Heart left ventricle (tissue), 16 donors: ENCODE measurements at regions not wholly inside any gene's neighbourhood (a gene's known extent, or its start where the extent isn't known, plus 50 kb on each side); places are given as distances from the start of the nearest gene placed in this dataset.

Experiments
- ATAC-seq, 4 donors: fragments of 200-7000 bp; cut with Tn5 transposase; one replicate each; pipeline ENCODE4 v1.9.1; 2020 to 2022; ENCODE audit warnings: moderate library complexity in 4 of 4, mild to moderate bottlenecking in 3 of 4, moderate number of reproducible peaks in 1 of 4
- DNase-seq, 5 donors: peaks; one replicate each; pipeline ENCODE4 v3.0.0-alpha.2; 2020
- H3K27ac ChIP-seq, 12 donors: fragments of 200-600 bp; sonication (generic) in 4 of 12; one replicate each; pipeline versions ENCODE4 v1.5.0 to v1.8.0; 2016 to 2022; ENCODE audit warnings: mild to moderate bottlenecking in 2 of 12
- H3K27me3 ChIP-seq, 9 donors: fragments of 200-600 bp; sonication (generic) in 2 of 9; one replicate each; pipeline versions ENCODE4 v1.5.1 to v1.8.0; 2016 to 2022; ENCODE audit warnings: mild to moderate bottlenecking in 3 of 9
- H3K36me3 ChIP-seq, 9 donors: fragments of 200-600 bp; sonication (generic) in 2 of 9; one replicate each; pipeline versions ENCODE4 v1.5.0 to v1.8.0; 2018 to 2022; ENCODE audit warnings: mild to moderate bottlenecking in 2 of 9
- H3K4me1 ChIP-seq, 12 donors: fragments of 200-600 bp; sonication (generic) in 4 of 12; one replicate each; pipeline versions ENCODE4 v1.5.0 to v1.8.0; 2016 to 2022; ENCODE audit warnings: mild to moderate bottlenecking in 3 of 12
- H3K4me3 ChIP-seq, 12 donors: fragments of 200-600 bp; sonication (generic) in 4 of 12; one replicate each; pipeline versions ENCODE4 v1.5.0 to v1.8.0; 2017 to 2022; ENCODE audit warnings: mild to moderate bottlenecking in 9 of 12, moderate library complexity in 4 of 12
- H3K9me3 ChIP-seq, 12 donors: fragments of 200-600 bp; sonication (generic) in 4 of 12; one replicate each; pipeline versions ENCODE4 v1.5.0 to v1.8.0; 2016 to 2022; ENCODE audit warnings: mild to moderate bottlenecking in 1 of 12
- CTCF ChIP-seq, 12 donors: fragments of 200-600 bp; sonication (generic) in 4 of 12; IDR thresholded peaks; one replicate each; pipeline versions ENCODE4 v1.5.0 to v1.8.0; 2018 to 2022; ENCODE audit warnings: antibody characterized with exemption in 12 of 12, mild to moderate bottlenecking in 5 of 12
- POLR2A ChIP-seq, 2 donors: fragments of 450-650 bp; IDR thresholded peaks; one replicate each; pipeline ENCODE4 v1.6.1; 2017; ENCODE audit warnings: antibody characterized with exemption in 2 of 2, mild to moderate bottlenecking in 2 of 2, moderate library complexity in 2 of 2
- WGBS, 4 donors: extraction: QIAGEN DNeasy Blood & Tissue Kit in 2 of 4; methylation state at CpG; one replicate each; pipeline versions ENCODE4 v1.1.5 to v1.1.7; 2013 to 2018; 5-methylcytosine and 5-hydroxymethylcytosine counted together
- intact Hi-C, 10 donors: fragments of 100-400 bp; cut with DNase I; formaldehyde crosslinking; loops; one replicate each; pipeline versions ENCODE4 v1.11.1 to v1.14.2; 2022
- donor health status: ischemic (EF 13 %, LVEDD 7.1; RV severe dilation, severe dysfunction).
- donor health status: healthy with polysubstance abuse.
- donor health status: DM: no; HTN: yes; CAD: no.
- donor health status: DM: no; HTN: no; CAD: no.
- donor health status: ischemic (EF 25% LVEDD 6.9; RV normal size, moderate dysfunction).
- donor health status: ischemic (EF 25% LVEDD 5.7; RV mildly dilated, moderate dysfunction).
- donor health status: healthy.
- donor health status: DM: yes; HTN: yes; CAD: no.
- donor health status: ischemic (EF 35%, LVEDD 5.7; RV mildly dilated, moderate dysfunction).
- donor health status: nonischemic (EF 11% LVEDD 7.7; RV severe dilation, severe dysfunction).
- donor health status: DM: yes; HTN: yes; CAD: no.
- donor health status: PGD.
- donor health status: ischemic (EF 29% LVEDD 5.4; RV normal size, mild dysfunction).
- donor health status: nonischemic (EF 23%, LVEDD 6.1; RV moderate dilation, normal function).

DNA sequence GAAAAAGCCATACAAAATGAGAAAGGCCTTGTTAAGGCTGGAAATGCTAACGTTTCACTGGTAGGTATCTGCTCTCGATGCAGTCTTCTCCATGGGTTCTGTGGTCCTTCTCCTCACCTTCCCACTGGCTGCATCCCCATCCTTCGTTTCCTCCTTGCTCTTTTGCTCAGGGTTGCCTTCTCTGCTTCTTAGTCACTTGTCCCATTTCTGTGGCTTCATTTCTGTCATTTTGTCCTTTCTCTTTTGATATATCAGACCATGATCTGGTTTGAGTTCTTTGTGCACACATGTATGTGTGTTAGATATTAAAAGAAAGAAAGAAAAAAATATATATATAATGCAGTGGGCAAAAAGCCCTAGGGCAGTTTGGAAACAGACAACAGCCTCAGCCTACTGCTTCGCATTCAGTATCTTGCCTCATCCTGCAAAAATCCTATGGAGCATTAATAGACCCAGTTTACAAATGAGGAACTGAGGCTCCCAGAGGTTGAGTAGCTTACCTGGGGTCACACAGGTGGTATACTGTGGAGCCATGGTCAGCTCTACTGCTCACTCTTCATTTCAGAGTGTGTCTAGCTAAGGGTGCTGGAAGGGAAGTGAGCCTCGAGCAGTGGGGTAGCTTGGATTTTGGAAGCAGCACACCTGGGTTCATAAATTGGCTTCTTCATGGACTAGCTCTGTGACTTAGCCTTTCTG lies 57.6 kb upstream of the MEDAG start:
- WGBS, 4 donors: 81 to 86% (median 82%) methylated on average over 5 of the region's 5 CpGs
- Histone ChIP-seq H3K27ac (no peak overlapping the region), H3K4me1 (peaks cover 0 to 9% (median 0%) of the 10 kb centered on the region in 12 donors), H3K4me3 (no peak overlapping the region), H3K36me3 (no peaks in the 10 kb centered on the region), H3K27me3 (no peaks in the 10 kb centered on the region), H3K9me3 (peaks cover 0 to 4% (median 0%) of the 10 kb centered on the region in 12 donors)
- TF ChIP-seq POLR2A (IDR thresholded peaks at IDR 0.05) (no peak), CTCF (IDR thresholded peaks at IDR 0.05) (no peak)
- ATAC-seq (no peak), DNase-seq (no peak)
- intact Hi-C loops: no loop called here

DNA sequence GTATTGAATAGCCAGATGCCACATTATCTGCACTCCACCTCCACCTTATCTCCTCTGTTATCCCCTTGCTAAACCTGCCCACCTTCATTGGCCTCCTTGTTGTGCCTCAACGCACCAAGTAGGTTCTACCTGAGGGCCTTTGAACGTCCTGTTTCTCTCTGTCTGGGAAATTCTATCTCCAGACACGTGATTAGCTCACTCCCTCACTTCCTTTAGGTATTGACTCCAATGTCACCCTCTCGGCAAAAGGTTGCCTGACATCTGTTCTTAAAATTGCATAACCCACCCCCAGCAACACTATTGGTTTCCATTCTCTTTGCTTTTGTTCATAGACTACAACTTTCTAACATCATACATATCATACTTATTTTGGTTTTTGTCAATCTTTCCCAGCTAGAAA lies 56.5 kb upstream of the MEDAG start:
- Histone ChIP-seq H3K9me3 (peaks cover 0 to 4% (median 0%) of the 10 kb centered on the region in 12 donors), H3K27ac (no peak overlapping the region), H3K4me1 (peaks cover 0 to 9% (median 0%) of the 10 kb centered on the region in 12 donors), H3K4me3 (no peak overlapping the region), H3K36me3 (no peaks in the 10 kb centered on the region), H3K27me3 (no peaks in the 10 kb centered on the region)
- DNase-seq: no peak
- ATAC-seq: no peak
- intact Hi-C loops: no loop called here
- TF ChIP-seq CTCF (IDR thresholded peaks at IDR 0.05) (no peak), POLR2A (IDR thresholded peaks at IDR 0.05) (no peak)
- 70 to 77% (median 74%) methylated on average over 4 of the region's 4 CpGs for WGBS, 4 donors

DNA sequence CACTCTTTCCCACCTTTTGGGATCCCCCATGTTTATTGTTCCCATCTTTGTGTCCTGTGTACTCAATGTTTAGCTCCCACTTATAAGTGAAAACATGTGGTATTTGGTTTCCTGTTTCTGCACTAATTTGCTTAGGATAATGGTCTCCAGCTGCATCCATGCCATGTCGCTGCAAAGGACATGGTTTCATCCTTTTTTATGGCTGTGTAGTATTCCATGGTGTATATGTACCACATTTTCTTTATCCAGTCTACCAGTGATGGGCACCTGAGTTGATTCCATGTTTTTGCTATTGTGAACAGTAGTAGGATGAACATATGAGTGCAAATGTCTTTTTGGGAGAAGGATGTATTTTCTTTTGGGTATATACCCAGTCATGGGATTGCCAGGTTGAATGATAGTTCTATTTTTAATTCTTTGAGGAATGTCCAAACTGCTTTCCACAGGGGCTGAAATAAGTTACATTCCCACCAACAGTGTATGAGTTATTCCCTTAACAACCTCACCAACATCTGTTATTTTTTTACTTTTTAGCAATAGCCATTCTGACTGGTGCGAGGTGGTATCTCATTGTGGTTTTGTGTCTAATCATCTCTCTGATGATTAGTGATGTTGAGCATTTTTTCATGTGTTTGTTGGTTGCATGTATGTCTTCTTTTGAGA lies 55.7 kb upstream of the MEDAG start:
- TF ChIP-seq POLR2A (IDR thresholded peaks at IDR 0.05): no peak
- no peak for TF ChIP-seq CTCF (IDR thresholded peaks at IDR 0.05)
- H3K9me3 ChIP-seq: peaks cover 0 to 4% (median 0%) of the 10 kb centered on the region in 12 donors
- peaks cover 0 to 9% (median 0%) of the 10 kb centered on the region in 12 donors for H3K4me1 ChIP-seq
- no peak overlapping the region for H3K4me3 ChIP-seq
- DNase-seq (no peak), ATAC-seq (no peak)
- intact Hi-C loops: no loop called here
- 87 to 93% (median 93%) methylated on average over 2 of the region's 2 CpGs for WGBS, 4 donors
- H3K27ac ChIP-seq: no peak overlapping the region
- no peaks in the 10 kb centered on the region for H3K36me3 ChIP-seq
- no peaks in the 10 kb centered on the region for H3K27me3 ChIP-seq

- TF ChIP-seq POLR2A (IDR thresholded peaks at IDR 0.05): no peak
- intact Hi-C loops: no loop called here
- Histone ChIP-seq H3K27ac (no peak overlapping the region), H3K27me3 (no peaks in the 10 kb centered on the region), H3K4me3 (no peak overlapping the region), H3K36me3 (no peaks in the 10 kb centered on the region), H3K4me1 (peaks cover 0 to 9% (median 0%) of the 10 kb centered on the region in 12 donors), H3K9me3 (peaks cover 0 to 4% (median 0%) of the 10 kb centered on the region in 12 donors)
- DNase-seq (no peak), ATAC-seq (no peak)
Measured at GRCh38 chr13:30850867-30851211, 55.2 kb upstream of the MEDAG start.
